ENCODE measurements at regions not wholly inside any gene's neighbourhood (a gene's known extent, or its start where the extent isn't known, plus 50 kb on each side); places are given as distances from the start of the nearest gene placed in this dataset.

DNA sequence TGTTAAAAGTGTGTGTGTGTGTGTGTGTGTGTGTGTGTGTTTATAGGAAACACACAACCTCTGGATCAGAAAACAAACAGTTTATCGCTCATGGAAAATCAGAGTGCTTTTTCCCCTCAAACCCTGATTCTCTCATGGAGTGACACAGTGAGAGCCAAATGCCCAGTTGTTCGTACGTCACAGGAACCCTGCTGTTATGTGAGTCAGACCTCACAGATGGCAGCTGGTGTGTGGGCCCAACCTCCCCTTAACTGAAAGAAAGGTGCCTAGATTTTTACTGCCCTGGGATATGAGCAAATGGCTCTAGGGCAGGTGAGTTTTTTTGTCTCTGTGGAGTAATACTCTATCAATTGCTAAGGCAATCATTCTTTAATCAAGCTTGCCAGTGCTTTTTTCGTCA, 1788.1 kb downstream of the BRINP3 start:
- TF ChIP-seq, protein P1, sequence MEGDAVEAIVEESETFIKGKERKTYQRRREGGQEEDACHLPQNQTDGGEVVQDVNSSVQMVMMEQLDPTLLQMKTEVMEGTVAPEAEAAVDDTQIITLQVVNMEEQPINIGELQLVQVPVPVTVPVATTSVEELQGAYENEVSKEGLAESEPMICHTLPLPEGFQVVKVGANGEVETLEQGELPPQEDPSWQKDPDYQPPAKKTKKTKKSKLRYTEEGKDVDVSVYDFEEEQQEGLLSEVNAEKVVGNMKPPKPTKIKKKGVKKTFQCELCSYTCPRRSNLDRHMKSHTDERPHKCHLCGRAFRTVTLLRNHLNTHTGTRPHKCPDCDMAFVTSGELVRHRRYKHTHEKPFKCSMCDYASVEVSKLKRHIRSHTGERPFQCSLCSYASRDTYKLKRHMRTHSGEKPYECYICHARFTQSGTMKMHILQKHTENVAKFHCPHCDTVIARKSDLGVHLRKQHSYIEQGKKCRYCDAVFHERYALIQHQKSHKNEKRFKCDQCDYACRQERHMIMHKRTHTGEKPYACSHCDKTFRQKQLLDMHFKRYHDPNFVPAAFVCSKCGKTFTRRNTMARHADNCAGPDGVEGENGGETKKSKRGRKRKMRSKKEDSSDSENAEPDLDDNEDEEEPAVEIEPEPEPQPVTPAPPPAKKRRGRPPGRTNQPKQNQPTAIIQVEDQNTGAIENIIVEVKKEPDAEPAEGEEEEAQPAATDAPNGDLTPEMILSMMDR (IDR thresholded peaks at IDR 0.05): no peak
- TF ChIP-seq SREBF2 (IDR thresholded peaks at IDR 0.05) (no peak), POLR2A (IDR thresholded peaks at IDR 0.05; ENCODE audit: low read length) (no peak), EP300 (IDR thresholded peaks at IDR 0.05) (no peak), RNF2 (IDR thresholded peaks at IDR 0.05; ENCODE audit: borderline replicate concordance, low read depth) (no peak), KDM1A (IDR thresholded peaks at IDR 0.05; ENCODE audit: low read depth) (no peak), ZSCAN20 (CRISPR knock-in tag; IDR thresholded peaks at IDR 0.05) (no peak), NPAS2 (CRISPR knock-in tag; IDR thresholded peaks at IDR 0.05; ENCODE audit: borderline replicate concordance) (no peak), ZFP36 (IDR thresholded peaks at IDR 0.05; ENCODE audit: borderline replicate concordance, partially characterized antibody) (no peak), MYC (IDR thresholded peaks at IDR 0.05; ENCODE audit: borderline replicate concordance, low read length) (no peak), TP53 (CRISPR knock-in tag; IDR thresholded peaks at IDR 0.05) (no peak), POLR2AphosphoS2 (conservative IDR thresholded peaks at IDR 0.05; ENCODE audit: low read length) (no peak), BHLHE40 (IDR thresholded peaks at IDR 0.05; ENCODE audit: low read depth, low read length) (no peak)
- TF ChIP-seq, protein P2, sequence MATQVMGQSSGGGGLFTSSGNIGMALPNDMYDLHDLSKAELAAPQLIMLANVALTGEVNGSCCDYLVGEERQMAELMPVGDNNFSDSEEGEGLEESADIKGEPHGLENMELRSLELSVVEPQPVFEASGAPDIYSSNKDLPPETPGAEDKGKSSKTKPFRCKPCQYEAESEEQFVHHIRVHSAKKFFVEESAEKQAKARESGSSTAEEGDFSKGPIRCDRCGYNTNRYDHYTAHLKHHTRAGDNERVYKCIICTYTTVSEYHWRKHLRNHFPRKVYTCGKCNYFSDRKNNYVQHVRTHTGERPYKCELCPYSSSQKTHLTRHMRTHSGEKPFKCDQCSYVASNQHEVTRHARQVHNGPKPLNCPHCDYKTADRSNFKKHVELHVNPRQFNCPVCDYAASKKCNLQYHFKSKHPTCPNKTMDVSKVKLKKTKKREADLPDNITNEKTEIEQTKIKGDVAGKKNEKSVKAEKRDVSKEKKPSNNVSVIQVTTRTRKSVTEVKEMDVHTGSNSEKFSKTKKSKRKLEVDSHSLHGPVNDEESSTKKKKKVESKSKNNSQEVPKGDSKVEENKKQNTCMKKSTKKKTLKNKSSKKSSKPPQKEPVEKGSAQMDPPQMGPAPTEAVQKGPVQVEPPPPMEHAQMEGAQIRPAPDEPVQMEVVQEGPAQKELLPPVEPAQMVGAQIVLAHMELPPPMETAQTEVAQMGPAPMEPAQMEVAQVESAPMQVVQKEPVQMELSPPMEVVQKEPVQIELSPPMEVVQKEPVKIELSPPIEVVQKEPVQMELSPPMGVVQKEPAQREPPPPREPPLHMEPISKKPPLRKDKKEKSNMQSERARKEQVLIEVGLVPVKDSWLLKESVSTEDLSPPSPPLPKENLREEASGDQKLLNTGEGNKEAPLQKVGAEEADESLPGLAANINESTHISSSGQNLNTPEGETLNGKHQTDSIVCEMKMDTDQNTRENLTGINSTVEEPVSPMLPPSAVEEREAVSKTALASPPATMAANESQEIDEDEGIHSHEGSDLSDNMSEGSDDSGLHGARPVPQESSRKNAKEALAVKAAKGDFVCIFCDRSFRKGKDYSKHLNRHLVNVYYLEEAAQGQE (IDR thresholded peaks at IDR 0.05): no peak

Data from A549 (cell line).